GM19035 (cell line): ENCODE measurements at regions not wholly inside any gene's neighbourhood (a gene's known extent, or its start where the extent isn't known, plus 50 kb on each side); places are given as distances from the start of the nearest gene placed in this dataset.

Experiments
- ATAC-seq: cut with Tn5 transposase; IDR thresholded peaks from one replicate; pipeline ENCODE4 v1.9.1; 2021; ENCODE audit not compliant: unreplicated experiment

GRCh38 chr16:55113210-55113609 is 182.5 kb downstream of the IRX5 start:
- ATAC-seq: no peak

GRCh38 chr16:55115506-55115905 is 184.8 kb downstream of the IRX5 start:
- no peak for ATAC-seq

DNA sequence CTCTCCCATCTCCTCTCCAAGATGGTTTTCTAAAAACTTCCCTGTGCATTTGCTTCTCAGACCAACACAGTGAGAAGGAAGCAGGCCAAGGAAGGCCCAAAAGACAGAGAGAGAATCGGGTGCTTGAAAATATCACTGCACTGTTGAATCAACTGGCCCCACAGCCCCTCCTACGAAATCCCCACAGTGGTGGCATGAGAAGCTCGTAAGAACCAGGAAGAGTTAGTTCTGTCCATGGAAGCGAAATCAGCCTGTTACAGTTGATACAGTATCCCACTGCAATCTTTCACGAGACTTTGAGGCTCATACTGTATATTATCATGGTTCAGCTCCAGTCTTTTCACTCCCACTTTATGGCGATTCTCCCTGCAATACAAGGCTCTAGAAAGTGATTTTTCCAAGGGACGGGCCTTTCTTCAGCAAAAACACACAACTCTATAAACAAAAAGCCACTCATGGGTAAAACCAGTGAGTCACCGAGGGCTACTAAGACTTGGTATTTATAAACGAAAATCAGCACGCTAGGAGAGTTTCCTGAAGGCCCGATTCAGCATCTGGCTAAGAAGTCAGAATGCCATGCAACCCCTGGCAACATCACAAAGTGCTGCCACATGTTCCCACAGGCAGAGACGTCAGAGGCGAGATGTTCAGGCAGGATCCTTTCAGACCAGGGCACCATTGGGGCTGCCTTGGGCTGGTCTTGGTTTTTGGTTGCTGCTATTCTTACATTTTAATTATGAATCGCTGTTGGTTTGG is 185.7 kb downstream of the IRX5 start:
- ATAC-seq: no peak

DNA sequence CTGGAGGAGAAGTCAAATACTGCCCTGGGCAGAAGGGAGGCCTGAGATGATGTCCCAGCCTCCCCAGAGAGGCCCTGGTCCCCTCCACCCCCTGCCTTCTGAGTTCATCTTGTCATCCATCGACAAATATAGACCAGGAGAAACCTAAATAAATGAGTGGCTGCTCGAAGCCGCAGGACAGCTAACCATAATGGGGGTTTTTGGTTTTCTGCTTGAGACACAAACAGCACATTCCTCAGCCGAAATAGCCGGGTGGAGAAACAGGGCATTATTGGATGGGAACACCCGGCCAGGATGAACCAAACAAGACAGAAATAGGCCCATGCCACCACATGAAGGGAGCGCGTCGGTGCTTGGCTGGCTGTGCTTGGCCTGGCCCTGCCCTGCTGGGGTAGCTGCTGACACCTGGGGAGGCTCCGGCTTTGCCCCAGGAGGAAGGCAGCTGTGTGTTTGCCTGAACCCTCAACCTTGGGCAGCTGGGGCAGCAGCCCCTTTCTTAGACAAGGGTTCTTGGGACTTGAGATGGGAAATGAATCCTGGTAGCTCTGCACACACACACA is 188.1 kb downstream of the IRX5 start:
- no peak for ATAC-seq

GRCh38 chr16:55120408-55120807 is 189.7 kb downstream of the IRX5 start:
- ATAC-seq: no peak

DNA sequence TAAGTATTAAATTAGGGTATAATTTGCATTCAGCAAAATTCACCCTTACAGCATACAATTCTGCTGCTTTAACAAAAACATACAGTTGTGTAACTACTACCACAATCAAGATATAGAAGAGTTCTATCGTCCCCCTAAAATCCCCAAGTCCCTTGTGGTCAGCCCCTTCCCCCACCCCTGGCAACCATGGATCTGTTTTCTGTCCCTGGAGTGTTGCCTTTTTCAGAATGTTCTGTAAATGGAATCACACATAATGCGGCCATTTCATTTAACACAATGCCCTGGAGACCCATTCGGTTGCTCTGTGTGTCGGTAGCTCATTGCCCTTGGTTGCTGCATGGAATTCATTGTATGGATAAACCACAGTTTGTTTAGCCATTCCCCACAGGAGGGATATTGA is 190.2 kb downstream of the IRX5 start:
- ATAC-seq: no peak

GRCh38 chr16:55123652-55124051 is 193.0 kb downstream of the IRX5 start:
- no peak for ATAC-seq

DNA sequence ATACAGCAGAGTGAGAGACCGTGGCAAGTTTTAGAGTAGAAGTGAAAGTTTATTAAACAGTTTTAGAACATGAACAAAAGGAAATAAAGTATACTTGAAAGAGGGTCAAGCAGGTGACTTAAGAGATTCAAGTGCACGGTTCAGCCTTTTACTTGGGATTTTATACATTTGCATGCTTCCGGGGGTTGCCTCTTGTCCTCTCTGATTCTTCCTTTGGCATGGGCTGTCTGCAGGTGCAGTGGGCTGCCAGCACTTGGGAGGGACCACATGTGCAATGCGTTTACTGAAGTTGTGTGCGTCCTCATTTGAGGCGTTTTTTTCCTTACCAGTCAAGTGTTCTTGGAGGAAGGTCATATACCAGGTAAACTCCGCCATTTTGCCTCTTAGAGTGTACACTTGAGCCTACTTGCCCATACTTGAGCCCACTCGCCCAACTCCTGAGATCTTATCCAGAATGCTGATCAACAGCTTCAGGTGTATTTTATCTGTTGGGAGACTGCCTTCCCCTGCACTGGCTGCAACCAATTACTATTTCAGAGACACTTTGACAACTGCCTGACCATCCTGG is 195.2 kb downstream of the IRX5 start:
- no peak for ATAC-seq

- ATAC-seq: no peak
These were observed 195.8 kb downstream of the IRX5 start for GRCh38 chr16:55126456-55126855.

DNA sequence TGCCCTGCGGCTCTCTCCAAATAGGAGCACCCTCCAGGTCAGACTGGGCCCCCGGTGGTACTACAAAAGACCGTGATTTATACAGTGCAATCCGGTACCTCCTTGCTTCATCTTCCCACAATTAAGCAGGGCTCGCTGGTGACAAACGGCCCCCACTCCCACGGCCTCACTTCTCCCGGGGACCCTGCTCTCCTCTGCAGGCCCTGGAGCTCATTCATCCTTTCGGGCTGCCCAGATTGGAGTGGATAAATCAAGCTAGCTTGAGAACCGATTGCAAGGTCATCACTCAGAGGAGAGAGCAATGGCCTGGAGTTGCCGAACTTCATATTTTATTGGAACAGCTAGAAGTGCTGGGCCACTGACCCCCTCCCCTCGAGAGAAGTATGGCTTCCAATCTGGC is 193.5 kb upstream of the IRX6 start:
- ATAC-seq: no peak

DNA sequence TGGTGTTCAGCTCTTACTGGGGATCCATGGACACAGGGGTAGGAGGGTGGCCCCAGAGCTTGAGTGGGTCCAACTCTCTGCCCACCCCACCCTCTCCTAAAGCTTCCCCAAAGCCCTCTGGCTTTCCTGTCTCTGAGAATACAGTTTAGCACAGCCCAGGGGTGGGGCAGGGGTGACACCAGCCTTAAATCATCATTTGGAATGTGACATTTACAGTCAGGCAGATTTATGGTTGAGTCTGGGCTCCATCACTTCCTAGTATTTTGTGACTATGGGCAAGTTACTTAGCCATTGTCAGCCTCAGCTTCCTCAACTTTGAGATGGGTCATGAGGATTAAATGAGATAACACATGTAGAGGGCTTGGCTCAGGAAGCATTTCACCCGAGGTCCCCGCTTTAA is 193.1 kb upstream of the IRX6 start:
- no peak for ATAC-seq

GRCh38 chr16:55133654-55134053 is 190.3 kb upstream of the IRX6 start:
- no peak for ATAC-seq

DNA sequence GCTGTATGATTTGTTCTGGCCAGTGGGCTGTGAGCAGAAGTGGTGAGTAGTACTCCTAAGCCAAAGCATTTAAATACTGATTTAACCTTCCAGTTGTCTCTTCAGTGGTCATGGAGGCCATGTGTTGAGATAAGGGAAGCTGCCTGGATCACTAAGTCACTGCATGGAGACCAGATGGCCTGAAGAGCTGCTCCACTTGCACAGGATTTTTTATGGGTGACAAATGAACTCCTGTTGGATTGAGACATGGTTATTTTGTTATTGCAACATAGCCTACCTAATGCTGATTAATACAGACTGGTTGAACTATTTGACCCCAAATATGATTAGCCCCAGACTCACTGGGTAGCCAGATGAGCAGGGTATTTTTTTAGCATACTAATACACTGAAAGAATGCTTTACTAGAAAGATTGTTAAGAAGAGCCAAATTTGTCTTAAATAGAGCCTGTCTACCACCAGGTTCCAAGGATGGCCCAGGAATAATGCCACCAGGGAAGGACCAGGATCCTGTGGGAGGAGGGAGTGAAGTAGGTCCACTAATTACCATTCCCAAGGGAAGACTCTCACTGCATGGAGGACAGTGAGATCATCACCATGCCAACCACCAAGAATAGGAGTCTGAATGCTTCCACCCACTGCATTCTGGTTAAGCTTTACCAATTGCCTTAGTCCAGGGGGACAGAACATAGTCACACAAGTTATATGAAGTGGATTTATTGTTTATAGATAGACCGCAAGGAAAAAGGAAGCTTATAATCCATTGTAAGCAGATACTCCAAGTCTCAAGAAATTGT is 187.4 kb upstream of the IRX6 start:
- ATAC-seq: no peak

GRCh38 chr16:55138298-55138697 is 185.7 kb upstream of the IRX6 start:
- no peak for ATAC-seq

DNA sequence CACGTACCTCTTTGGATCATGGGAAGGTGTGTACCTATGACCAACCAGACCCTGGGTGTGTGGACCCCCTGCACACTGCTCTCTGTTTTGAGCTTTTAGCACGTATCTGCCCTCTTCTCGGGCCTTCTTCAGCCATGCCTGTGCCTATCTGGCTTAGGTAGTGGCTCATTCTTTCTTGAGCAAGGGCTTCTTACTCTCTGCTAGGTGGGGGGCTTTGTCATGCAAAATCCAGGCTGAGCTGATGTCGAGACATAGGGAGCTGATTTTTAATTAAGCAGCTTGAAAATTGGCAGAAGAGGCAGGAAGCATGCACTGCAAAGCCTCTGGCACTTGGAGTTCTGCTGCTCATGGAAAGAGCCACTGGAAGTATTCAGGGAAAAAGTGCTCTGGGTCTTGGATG is 181.6 kb upstream of the IRX6 start:
- ATAC-seq: no peak

- ATAC-seq: no peak
These were observed 179.4 kb upstream of the IRX6 start for GRCh38 chr16:55144651-55145050.

DNA sequence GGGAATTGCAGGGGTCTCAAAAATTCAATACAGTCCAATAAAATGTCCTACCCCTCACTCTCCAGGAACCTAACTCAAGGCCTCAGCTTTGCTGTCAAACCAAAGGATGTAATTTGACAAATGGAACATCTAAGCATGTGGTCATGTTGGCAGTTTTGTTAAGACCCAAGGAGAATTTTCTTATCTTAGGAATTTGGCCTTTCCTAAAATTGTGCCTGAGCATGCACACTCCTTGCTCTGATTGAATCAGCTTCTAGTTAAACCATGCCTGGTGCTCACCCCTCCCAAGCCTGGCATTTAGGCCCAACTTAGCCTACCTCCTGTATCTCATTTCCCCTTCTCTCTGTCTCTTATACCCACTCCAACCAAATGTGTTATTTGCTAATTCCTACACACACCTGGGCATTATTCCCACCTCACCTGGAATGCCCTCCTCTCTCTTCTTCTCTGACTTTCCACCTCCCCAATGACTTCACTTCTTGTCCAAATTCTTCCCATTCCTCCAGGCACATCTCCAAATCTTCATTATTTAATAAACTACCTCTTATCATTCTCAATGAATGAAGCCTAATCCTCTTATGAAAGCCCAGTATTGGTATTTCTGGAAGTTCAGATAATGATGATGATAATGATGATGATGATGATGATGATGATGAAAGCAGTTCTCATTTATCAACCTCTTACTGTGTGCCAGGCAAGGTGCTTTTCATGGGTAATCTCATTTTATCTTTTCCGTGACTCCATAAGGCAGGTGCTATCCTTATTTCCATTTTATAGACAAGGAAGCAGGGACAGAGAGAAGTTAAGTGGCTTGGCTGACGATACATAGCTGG is 178.0 kb upstream of the IRX6 start:
- ATAC-seq: no peak

DNA sequence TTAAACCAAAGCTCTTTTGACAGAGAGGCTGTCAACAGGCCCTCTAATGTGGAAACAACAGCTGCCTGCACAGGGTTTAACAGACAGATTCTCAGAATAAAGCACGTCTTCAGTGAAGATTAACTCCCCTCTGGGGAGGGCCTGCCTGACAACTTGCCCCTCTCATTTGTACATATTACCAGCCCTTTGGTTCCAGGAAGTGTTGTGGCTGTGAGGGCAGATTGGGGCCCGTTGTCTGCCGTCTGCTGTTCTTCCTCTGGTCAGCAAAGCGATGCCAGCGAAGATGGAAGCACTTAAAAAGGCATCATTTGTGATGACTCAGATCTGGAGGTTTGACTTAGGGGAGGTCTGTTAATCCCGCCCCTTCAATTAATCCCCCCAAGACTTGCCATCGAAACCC is 177.0 kb upstream of the IRX6 start:
- no peak for ATAC-seq

DNA sequence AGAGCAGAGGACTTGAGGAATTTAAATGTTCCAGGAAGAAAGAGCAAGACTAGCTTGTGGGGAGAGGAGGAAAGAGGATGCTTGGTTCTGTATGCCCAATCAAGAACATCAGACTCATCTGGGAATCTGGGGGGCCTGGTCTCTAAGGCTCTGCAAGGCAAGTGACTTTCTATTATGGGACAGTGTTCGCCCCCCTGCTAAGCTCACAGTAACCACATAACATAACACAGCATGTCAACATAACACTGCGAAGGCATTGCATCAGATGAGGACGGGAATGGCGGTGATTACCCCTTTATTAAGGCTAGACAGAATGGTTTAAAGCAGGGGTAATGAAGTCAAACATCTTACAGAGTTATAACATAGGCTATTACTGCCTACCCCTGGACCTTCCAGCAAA is 176.6 kb upstream of the IRX6 start:
- ATAC-seq: no peak

- no peak for ATAC-seq
These were observed 174.4 kb upstream of the IRX6 start for GRCh38 chr16:55149622-55150021.
